ENCODE measurements at regions not wholly inside any gene's neighbourhood (a gene's known extent, or its start where the extent isn't known, plus 50 kb on each side); places are given as distances from the start of the nearest gene placed in this dataset.

DNA sequence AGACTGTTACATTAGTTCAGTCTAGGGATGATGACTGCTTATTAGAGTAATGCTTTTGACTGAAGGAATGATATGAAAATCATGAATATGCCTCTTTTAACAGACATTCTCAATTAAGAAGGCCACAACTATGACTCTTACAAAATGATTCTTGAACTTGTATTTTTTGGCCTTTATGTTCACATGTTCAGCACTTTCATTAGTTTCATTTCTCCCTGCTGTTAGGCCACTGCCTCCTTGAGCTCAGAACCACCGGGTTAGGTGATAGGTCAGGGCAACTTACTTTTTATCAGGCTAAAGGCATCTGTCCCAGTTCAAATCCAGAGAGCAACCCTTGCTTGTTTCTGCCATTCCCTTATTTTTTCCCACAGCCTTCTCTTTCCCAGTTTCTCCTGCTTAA lies 235.2 kb upstream of the ELL2 start (continued):
- TF ChIP-seq TP53 (CRISPR knock-in tag; IDR thresholded peaks at IDR 0.05) (no peak), SP1 (CRISPR knock-in tag; conservative IDR thresholded peaks at IDR 0.05) (no peak), SMAD3 (CRISPR knock-in tag; IDR thresholded peaks at IDR 0.05; ENCODE audit: borderline replicate concordance) (no peak), OVOL2 (CRISPR knock-in tag; IDR thresholded peaks at IDR 0.05; ENCODE audit: borderline replicate concordance) (no peak)
- TF ChIP-seq, protein P1, sequence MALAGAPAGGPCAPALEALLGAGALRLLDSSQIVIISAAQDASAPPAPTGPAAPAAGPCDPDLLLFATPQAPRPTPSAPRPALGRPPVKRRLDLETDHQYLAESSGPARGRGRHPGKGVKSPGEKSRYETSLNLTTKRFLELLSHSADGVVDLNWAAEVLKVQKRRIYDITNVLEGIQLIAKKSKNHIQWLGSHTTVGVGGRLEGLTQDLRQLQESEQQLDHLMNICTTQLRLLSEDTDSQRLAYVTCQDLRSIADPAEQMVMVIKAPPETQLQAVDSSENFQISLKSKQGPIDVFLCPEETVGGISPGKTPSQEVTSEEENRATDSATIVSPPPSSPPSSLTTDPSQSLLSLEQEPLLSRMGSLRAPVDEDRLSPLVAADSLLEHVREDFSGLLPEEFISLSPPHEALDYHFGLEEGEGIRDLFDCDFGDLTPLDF (CRISPR knock-in tag; IDR thresholded peaks at IDR 0.05), result no peak

GRCh38 chr5:96196407-96196806 lies 234.8 kb upstream of the ELL2 start:
- no peak overlapping the region for H3K27ac Mint-ChIP-seq
- H3K4me3 Mint-ChIP-seq, result no peak overlapping the region
- no peak for ATAC-seq
- no peak for TF ChIP-seq PREB (CRISPR knock-in tag; IDR thresholded peaks at IDR 0.05; ENCODE audit: borderline replicate concordance)
- no peak for TF ChIP-seq CREB1 (CRISPR knock-in tag; IDR thresholded peaks at IDR 0.05)
- TF ChIP-seq GABPB1 (CRISPR knock-in tag; IDR thresholded peaks at IDR 0.05), result no peak
- TF ChIP-seq SMAD4 (CRISPR knock-in tag; IDR thresholded peaks at IDR 0.05), result no peak
- TF ChIP-seq, protein P2, sequence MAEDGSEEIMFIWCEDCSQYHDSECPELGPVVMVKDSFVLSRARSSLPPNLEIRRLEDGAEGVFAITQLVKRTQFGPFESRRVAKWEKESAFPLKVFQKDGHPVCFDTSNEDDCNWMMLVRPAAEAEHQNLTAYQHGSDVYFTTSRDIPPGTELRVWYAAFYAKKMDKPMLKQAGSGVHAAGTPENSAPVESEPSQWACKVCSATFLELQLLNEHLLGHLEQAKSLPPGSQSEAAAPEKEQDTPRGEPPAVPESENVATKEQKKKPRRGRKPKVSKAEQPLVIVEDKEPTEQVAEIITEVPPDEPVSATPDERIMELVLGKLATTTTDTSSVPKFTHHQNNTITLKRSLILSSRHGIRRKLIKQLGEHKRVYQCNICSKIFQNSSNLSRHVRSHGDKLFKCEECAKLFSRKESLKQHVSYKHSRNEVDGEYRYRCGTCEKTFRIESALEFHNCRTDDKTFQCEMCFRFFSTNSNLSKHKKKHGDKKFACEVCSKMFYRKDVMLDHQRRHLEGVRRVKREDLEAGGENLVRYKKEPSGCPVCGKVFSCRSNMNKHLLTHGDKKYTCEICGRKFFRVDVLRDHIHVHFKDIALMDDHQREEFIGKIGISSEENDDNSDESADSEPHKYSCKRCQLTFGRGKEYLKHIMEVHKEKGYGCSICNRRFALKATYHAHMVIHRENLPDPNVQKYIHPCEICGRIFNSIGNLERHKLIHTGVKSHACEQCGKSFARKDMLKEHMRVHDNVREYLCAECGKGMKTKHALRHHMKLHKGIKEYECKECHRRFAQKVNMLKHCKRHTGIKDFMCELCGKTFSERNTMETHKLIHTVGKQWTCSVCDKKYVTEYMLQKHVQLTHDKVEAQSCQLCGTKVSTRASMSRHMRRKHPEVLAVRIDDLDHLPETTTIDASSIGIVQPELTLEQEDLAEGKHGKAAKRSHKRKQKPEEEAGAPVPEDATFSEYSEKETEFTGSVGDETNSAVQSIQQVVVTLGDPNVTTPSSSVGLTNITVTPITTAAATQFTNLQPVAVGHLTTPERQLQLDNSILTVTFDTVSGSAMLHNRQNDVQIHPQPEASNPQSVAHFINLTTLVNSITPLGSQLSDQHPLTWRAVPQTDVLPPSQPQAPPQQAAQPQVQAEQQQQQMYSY (CRISPR knock-in tag; IDR thresholded peaks at IDR 0.05), result no peak
- TF ChIP-seq JAZF1 (CRISPR knock-in tag; IDR thresholded peaks at IDR 0.05), result no peak
- TF ChIP-seq, protein P3, sequence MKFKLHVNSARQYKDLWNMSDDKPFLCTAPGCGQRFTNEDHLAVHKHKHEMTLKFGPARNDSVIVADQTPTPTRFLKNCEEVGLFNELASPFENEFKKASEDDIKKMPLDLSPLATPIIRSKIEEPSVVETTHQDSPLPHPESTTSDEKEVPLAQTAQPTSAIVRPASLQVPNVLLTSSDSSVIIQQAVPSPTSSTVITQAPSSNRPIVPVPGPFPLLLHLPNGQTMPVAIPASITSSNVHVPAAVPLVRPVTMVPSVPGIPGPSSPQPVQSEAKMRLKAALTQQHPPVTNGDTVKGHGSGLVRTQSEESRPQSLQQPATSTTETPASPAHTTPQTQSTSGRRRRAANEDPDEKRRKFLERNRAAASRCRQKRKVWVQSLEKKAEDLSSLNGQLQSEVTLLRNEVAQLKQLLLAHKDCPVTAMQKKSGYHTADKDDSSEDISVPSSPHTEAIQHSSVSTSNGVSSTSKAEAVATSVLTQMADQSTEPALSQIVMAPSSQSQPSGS (CRISPR knock-in tag; IDR thresholded peaks at IDR 0.05; ENCODE audit: borderline replicate concordance, low read depth), result no peak
- no peak for TF ChIP-seq TP53 (CRISPR knock-in tag; IDR thresholded peaks at IDR 0.05)
- no peak for TF ChIP-seq TEAD4 (CRISPR knock-in tag; IDR thresholded peaks at IDR 0.05)
- POLR2A ChIA-PET, result no interaction called here
- H3K9me3 Mint-ChIP-seq, result no peaks in the 10 kb centered on the region
- H3K4me1 Mint-ChIP-seq, result no peaks in the 10 kb centered on the region
- H3K36me3 Mint-ChIP-seq, result no peaks in the 10 kb centered on the region
- no peak for DNase-seq (ENCODE audit: low spot score)
- H3K27me3 Mint-ChIP-seq (ENCODE audit: low read depth), result no peaks in the 10 kb centered on the region
- CTCF ChIA-PET, result no interaction called here

DNA sequence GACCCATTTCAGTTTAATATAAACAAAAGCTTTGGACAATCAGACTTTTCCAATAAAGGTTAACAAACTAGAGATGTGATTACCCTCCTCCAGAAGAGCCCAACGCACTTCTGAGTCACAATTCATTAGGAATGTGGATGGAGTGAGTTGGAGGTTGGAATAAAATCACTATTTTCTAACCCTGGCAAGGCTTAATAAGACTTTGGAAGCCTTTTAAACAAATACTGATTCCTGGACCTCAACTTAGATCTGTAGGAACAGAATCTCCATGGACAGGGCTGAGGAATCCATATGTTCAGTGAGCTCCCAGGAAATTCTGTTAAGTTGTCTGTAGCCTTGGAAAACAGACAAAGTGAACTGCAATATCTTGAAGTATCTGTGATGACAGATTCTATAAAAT lies 233.5 kb upstream of the ELL2 start:
- no peak overlapping the region for H3K27ac Mint-ChIP-seq
- H3K4me3 Mint-ChIP-seq, result no peak overlapping the region
- ChIA-PET POLR2A (no interaction called here), CTCF (no interaction called here)
- no peak for ATAC-seq
- H3K4me1 Mint-ChIP-seq, result peaks cover 5% of the 10 kb centered on the region; the same call in 1 of the 2 replicates
- H3K36me3 Mint-ChIP-seq, result no peaks in the 10 kb centered on the region
- H3K27me3 Mint-ChIP-seq (ENCODE audit: low read depth), result no peaks in the 10 kb centered on the region
- no peaks in the 10 kb centered on the region for H3K9me3 Mint-ChIP-seq
- no peak for DNase-seq (ENCODE audit: low spot score)
- TF ChIP-seq, protein P2 (CRISPR knock-in tag; IDR thresholded peaks at IDR 0.05), result no peak
- TF ChIP-seq, protein P4, sequence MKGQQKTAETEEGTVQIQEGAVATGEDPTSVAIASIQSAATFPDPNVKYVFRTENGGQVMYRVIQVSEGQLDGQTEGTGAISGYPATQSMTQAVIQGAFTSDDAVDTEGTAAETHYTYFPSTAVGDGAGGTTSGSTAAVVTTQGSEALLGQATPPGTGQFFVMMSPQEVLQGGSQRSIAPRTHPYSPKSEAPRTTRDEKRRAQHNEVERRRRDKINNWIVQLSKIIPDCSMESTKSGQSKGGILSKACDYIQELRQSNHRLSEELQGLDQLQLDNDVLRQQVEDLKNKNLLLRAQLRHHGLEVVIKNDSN (CRISPR knock-in tag; IDR thresholded peaks at IDR 0.05), result no peak
- TF ChIP-seq TEAD1 (CRISPR knock-in tag; IDR thresholded peaks at IDR 0.05) (no peak), IRF2 (CRISPR knock-in tag; IDR thresholded peaks at IDR 0.05; ENCODE audit: borderline replicate concordance, low read depth) (no peak), RORB (CRISPR knock-in tag; IDR thresholded peaks at IDR 0.05) (no peak), SP1 (CRISPR knock-in tag; conservative IDR thresholded peaks at IDR 0.05) (no peak), ATF1 (CRISPR knock-in tag; IDR thresholded peaks at IDR 0.05) (no peak), CREM (CRISPR knock-in tag; IDR thresholded peaks at IDR 0.05) (no peak), ZNF416 (CRISPR knock-in tag; IDR thresholded peaks at IDR 0.05) (no peak), RELA (CRISPR knock-in tag; IDR thresholded peaks at IDR 0.05; ENCODE audit: borderline replicate concordance) (no peak)
- TF ChIP-seq, protein P5, sequence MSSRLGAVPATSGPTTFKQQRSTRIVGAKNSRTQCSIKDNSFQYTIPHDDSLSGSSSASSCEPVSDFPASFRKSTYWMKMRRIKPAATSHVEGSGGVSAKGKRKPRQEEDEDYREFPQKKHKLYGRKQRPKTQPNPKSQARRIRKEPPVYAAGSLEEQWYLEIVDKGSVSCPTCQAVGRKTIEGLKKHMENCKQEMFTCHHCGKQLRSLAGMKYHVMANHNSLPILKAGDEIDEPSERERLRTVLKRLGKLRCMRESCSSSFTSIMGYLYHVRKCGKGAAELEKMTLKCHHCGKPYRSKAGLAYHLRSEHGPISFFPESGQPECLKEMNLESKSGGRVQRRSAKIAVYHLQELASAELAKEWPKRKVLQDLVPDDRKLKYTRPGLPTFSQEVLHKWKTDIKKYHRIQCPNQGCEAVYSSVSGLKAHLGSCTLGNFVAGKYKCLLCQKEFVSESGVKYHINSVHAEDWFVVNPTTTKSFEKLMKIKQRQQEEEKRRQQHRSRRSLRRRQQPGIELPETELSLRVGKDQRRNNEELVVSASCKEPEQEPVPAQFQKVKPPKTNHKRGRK (CRISPR knock-in tag; IDR thresholded peaks at IDR 0.05; ENCODE audit: borderline replicate concordance), result no peak
